ENCODE measurements at regions not wholly inside any gene's neighbourhood (a gene's known extent, or its start where the extent isn't known, plus 50 kb on each side); places are given as distances from the start of the nearest gene placed in this dataset.

DNA sequence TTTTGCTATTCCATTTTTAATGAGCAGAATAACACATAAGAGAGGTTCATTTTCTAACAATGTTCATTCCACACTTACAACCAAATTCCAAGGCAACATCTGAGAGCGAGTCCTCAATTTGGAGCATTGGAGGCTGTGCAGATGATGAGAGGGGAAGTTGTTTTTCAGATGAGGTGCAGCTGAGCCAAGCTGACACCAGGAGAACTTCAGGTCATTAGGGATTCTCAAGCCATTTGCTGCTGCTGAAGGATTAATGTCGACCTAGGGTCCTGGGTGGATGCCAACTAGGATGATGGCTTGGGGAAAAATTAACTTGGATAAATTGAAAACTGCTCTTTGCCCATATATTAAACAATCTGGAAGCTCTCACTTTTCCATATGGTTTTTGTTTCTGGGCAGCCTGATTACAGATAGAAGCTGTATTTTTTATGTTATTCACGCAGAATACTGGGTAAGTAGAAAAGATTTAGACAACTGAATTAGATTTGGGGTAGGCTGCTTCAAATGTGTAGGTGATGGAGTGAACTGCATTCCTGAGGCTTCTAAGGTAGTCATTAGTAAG is 206.4 kb upstream of the SLC39A10 start:
- no peak overlapping the region for H3K27ac Mint-ChIP-seq (ENCODE audit: unreplicated experiment)
- no peaks in the 10 kb centered on the region for H3K4me1 ChIP-seq (ENCODE audit: insufficient read depth, low read length)
- H3K27me3 Mint-ChIP-seq (ENCODE audit: low read depth, unreplicated experiment), result no peaks in the 10 kb centered on the region
- DNase-seq (ENCODE audit: low read depth) (no peak), FAIRE-seq (no peak)
- no peaks in the 10 kb centered on the region for H3K36me3 ChIP-seq (ENCODE audit: insufficient read depth, low read length)
- no peak overlapping the region for H2AFZ ChIP-seq (ENCODE audit: low read depth, low read length)
- no peaks in the 10 kb centered on the region for H3K36me3 Mint-ChIP-seq (ENCODE audit: low read depth, unreplicated experiment)
- no peaks in the 10 kb centered on the region for H3K4me1 Mint-ChIP-seq (ENCODE audit: low read depth, unreplicated experiment)
- no peak overlapping the region for H3K4me3 ChIP-seq (ENCODE audit: insufficient read depth, low read depth, low read length)
- H3K9me3 Mint-ChIP-seq (ENCODE audit: unreplicated experiment), result no peaks in the 10 kb centered on the region
- no peaks in the 10 kb centered on the region for H3K9me3 ChIP-seq (ENCODE audit: insufficient read depth, low read depth, low read length)
- H4K20me1 ChIP-seq (ENCODE audit: insufficient read depth, low read length), result no peaks in the 10 kb centered on the region
- no peak overlapping the region for H3K4me2 ChIP-seq (ENCODE audit: low read length)
- no peak overlapping the region for H3K27ac ChIP-seq (ENCODE audit: low read depth, low read length)
- H3K4me3 Mint-ChIP-seq (ENCODE audit: unreplicated experiment), result no peak overlapping the region
- H3K79me2 ChIP-seq (ENCODE audit: insufficient read depth, low read length), result no peaks in the 10 kb centered on the region
- H3K27me3 ChIP-seq (ENCODE audit: insufficient read depth, low read length), result no peaks in the 10 kb centered on the region
- TF ChIP-seq, protein P1, sequence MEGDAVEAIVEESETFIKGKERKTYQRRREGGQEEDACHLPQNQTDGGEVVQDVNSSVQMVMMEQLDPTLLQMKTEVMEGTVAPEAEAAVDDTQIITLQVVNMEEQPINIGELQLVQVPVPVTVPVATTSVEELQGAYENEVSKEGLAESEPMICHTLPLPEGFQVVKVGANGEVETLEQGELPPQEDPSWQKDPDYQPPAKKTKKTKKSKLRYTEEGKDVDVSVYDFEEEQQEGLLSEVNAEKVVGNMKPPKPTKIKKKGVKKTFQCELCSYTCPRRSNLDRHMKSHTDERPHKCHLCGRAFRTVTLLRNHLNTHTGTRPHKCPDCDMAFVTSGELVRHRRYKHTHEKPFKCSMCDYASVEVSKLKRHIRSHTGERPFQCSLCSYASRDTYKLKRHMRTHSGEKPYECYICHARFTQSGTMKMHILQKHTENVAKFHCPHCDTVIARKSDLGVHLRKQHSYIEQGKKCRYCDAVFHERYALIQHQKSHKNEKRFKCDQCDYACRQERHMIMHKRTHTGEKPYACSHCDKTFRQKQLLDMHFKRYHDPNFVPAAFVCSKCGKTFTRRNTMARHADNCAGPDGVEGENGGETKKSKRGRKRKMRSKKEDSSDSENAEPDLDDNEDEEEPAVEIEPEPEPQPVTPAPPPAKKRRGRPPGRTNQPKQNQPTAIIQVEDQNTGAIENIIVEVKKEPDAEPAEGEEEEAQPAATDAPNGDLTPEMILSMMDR (IDR thresholded peaks at IDR 0.05; ENCODE audit: insufficient read depth, low read depth, low read length), result no peak
- TF ChIP-seq EZH2 (IDR thresholded peaks at IDR 0.05; ENCODE audit: insufficient read depth, low read length), result no peak
- H3K9ac ChIP-seq (ENCODE audit: low read length), result no peak overlapping the region

DNA sequence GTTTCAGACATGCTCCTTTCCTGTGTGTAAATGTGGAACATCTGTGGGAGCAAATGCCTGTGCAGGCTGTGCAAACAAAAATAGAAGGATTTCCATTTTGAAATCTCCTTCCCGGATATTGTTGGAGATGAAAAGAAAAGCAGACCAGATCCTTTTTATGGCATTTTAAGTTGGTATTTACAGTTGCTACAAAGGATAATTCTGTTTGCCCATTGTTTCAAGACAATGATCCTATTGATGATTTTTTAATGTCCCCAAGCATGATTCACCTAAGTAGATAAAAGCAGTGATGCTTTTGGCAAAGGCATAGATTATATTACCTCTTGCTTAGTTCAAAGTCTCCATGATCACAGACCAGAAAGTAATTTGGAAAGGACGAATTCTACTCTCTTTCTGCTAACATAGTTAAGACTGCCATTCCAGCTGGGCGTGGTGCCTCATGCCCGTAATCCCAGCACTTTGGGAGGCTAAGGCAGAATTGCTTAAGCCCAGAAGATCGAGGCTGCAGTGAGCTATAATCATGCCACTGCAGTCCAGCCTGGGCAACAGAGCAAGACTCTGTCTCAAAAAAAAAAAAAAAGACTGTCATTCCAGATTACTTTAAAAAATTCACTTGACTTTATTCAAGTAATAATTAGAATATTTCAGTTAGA is 209.6 kb upstream of the SLC39A10 start:
- Histone ChIP-seq H3K27ac (ENCODE audit: low read depth, low read length) (no peak overlapping the region), H3K4me1 (ENCODE audit: insufficient read depth, low read length) (no peaks in the 10 kb centered on the region), H3K4me2 (ENCODE audit: low read length) (no peak overlapping the region), H2AFZ (ENCODE audit: low read depth, low read length) (no peak overlapping the region), H3K9me3 (ENCODE audit: insufficient read depth, low read depth, low read length) (no peaks in the 10 kb centered on the region), H3K79me2 (ENCODE audit: insufficient read depth, low read length) (no peaks in the 10 kb centered on the region), H3K36me3 (ENCODE audit: insufficient read depth, low read length) (no peaks in the 10 kb centered on the region), H3K9ac (ENCODE audit: low read length) (no peak overlapping the region), H4K20me1 (ENCODE audit: insufficient read depth, low read length) (no peaks in the 10 kb centered on the region), H3K27me3 (ENCODE audit: insufficient read depth, low read length) (no peaks in the 10 kb centered on the region), H3K4me3 (ENCODE audit: insufficient read depth, low read depth, low read length) (no peak overlapping the region)
- H3K4me1 Mint-ChIP-seq (ENCODE audit: low read depth, unreplicated experiment), result no peaks in the 10 kb centered on the region
- H3K27ac Mint-ChIP-seq (ENCODE audit: unreplicated experiment), result no peak overlapping the region
- TF ChIP-seq EZH2 (IDR thresholded peaks at IDR 0.05; ENCODE audit: insufficient read depth, low read length), result no peak
- TF ChIP-seq, protein P1 (IDR thresholded peaks at IDR 0.05; ENCODE audit: insufficient read depth, low read depth, low read length), result no peak
- no peaks in the 10 kb centered on the region for H3K36me3 Mint-ChIP-seq (ENCODE audit: low read depth, unreplicated experiment)
- no peak for DNase-seq (ENCODE audit: low read depth)
- peaks cover under 1% of the 10 kb centered on the region for H3K9me3 Mint-ChIP-seq (ENCODE audit: unreplicated experiment)
- H3K4me3 Mint-ChIP-seq (ENCODE audit: unreplicated experiment), result no peak overlapping the region
- no peaks in the 10 kb centered on the region for H3K27me3 Mint-ChIP-seq (ENCODE audit: low read depth, unreplicated experiment)
- FAIRE-seq, result no peak

DNA sequence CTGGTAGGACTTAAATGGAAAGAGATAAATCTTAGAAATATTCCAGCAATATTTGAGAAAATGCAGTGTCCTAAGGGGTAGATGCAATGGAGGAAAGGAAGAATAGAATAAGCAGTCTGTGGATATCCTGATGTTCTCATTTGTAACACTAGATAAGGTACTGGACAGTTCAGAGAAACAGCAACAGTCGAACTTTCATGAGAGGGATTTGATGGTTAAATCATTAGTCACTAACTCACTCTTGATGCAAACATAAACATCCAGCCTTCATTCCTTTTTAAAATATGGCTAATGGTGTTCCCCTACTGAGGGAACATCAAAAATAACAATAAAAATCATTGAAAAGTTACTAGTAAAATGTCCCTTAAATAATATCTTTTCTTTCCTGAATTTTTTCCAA is 211.4 kb upstream of the SLC39A10 start:
- no peaks in the 10 kb centered on the region for H4K20me1 ChIP-seq (ENCODE audit: insufficient read depth, low read length)
- no peak overlapping the region for H2AFZ ChIP-seq (ENCODE audit: low read depth, low read length)
- no peak for DNase-seq (ENCODE audit: low read depth)
- Mint-ChIP-seq H3K27ac (ENCODE audit: unreplicated experiment) (no peak overlapping the region), H3K9me3 (ENCODE audit: unreplicated experiment) (peaks cover 10% of the 10 kb centered on the region), H3K36me3 (ENCODE audit: low read depth, unreplicated experiment) (no peaks in the 10 kb centered on the region), H3K27me3 (ENCODE audit: low read depth, unreplicated experiment) (no peaks in the 10 kb centered on the region), H3K4me3 (ENCODE audit: unreplicated experiment) (no peak overlapping the region), H3K4me1 (ENCODE audit: low read depth, unreplicated experiment) (no peaks in the 10 kb centered on the region)
- no peak overlapping the region for H3K9ac ChIP-seq (ENCODE audit: low read length)
- H3K79me2 ChIP-seq (ENCODE audit: insufficient read depth, low read length), result no peaks in the 10 kb centered on the region
- no peaks in the 10 kb centered on the region for H3K27me3 ChIP-seq (ENCODE audit: insufficient read depth, low read length)
- H3K27ac ChIP-seq (ENCODE audit: low read depth, low read length), result no peak overlapping the region
- no peak overlapping the region for H3K4me3 ChIP-seq (ENCODE audit: insufficient read depth, low read depth, low read length)
- H3K4me1 ChIP-seq (ENCODE audit: insufficient read depth, low read length), result no peaks in the 10 kb centered on the region
- H3K4me2 ChIP-seq (ENCODE audit: low read length), result no peak overlapping the region
- peak; percentile 52 for FAIRE-seq
- no peak for TF ChIP-seq EZH2 (IDR thresholded peaks at IDR 0.05; ENCODE audit: insufficient read depth, low read length)
- TF ChIP-seq, protein P1 (IDR thresholded peaks at IDR 0.05; ENCODE audit: insufficient read depth, low read depth, low read length), result no peak
- no peaks in the 10 kb centered on the region for H3K36me3 ChIP-seq (ENCODE audit: insufficient read depth, low read length)
- peaks cover 3% of the 10 kb centered on the region for H3K9me3 ChIP-seq (ENCODE audit: insufficient read depth, low read depth, low read length)
